H9 (cell line): ENCODE measurements at regions not wholly inside any gene's neighbourhood (a gene's known extent, or its start where the extent isn't known, plus 50 kb on each side); places are given as distances from the start of the nearest gene placed in this dataset.

Experiments
- DNase-seq: peaks from one replicate; pipeline ENCODE4 v3.0.0-alpha.2; 2017
- H2AFZ ChIP-seq: one replicate; pipeline ENCODE4 v1.6.1; 2013; ENCODE audit warnings: mild to moderate bottlenecking, low read length, control low read depth, moderate library complexity
- H2AK5ac ChIP-seq: 2 replicates; pipeline ENCODE4 v1.6.1; 2013; ENCODE audit warnings: low read length, control low read depth, mixed read lengths; ENCODE audit not compliant: insufficient read length
- H2BK120ac ChIP-seq: one replicate; pipeline ENCODE4 v1.6.1; 2013; ENCODE audit warnings: low read depth, mild to moderate bottlenecking, low read length, control low read depth, inconsistent platforms; ENCODE audit not compliant: poor library complexity, severe bottlenecking
- H2BK12ac ChIP-seq: 2 replicates; pipeline ENCODE4 v1.6.1; 2013; ENCODE audit warnings: low read length, control low read depth, mixed read lengths, low read depth; ENCODE audit not compliant: insufficient read length
- H2BK15ac ChIP-seq: 2 replicates; pipeline ENCODE4 v1.6.1; 2013; ENCODE audit warnings: low read depth, low read length, control low read depth
- H2BK20ac ChIP-seq: one replicate; pipeline ENCODE4 v1.6.1; 2013; ENCODE audit warnings: low read depth, mild to moderate bottlenecking, low read length, control low read depth, inconsistent platforms; ENCODE audit not compliant: poor library complexity, severe bottlenecking
- H2BK5ac ChIP-seq: 2 replicates; pipeline ENCODE4 v1.6.1; 2013; ENCODE audit warnings: low read length, control low read depth, mixed read lengths; ENCODE audit not compliant: insufficient read length
- H3K14ac ChIP-seq: 2 replicates; pipeline ENCODE4 v1.6.1; 2013; ENCODE audit warnings: low read length, control low read depth; ENCODE audit not compliant: insufficient read depth
- H3K18ac ChIP-seq: 2 replicates; pipeline ENCODE4 v1.6.1; 2013; ENCODE audit warnings: low read depth, mild to moderate bottlenecking, mixed read lengths, low read length, control low read depth; ENCODE audit not compliant: insufficient read length
- H3K23ac ChIP-seq: 2 replicates; pipeline ENCODE4 v1.6.1; 2013; ENCODE audit warnings: low read length, control low read depth, mixed read lengths, low read depth; ENCODE audit not compliant: insufficient read length
- H3K23me2 ChIP-seq: 2 replicates; pipeline ENCODE4 v1.6.1; 2013; ENCODE audit warnings: low read depth, mild to moderate bottlenecking, mixed read lengths, low read length, control low read depth; ENCODE audit not compliant: insufficient read length, poor library complexity, severe bottlenecking
- H3K27ac ChIP-seq: 2 replicates; pipeline ENCODE4 v1.5.1; 2013; ENCODE audit warnings: low read length, control low read depth, mixed read lengths, low read depth; ENCODE audit not compliant: insufficient read length
- H3K27me3 ChIP-seq: 2 replicates; pipeline ENCODE4 v1.6.1; 2013; ENCODE audit warnings: low read length, control low read depth, inconsistent platforms; ENCODE audit not compliant: insufficient read depth
- H3K4ac ChIP-seq: 2 replicates; pipeline ENCODE4 v1.6.1; 2013; ENCODE audit warnings: low read depth, mild to moderate bottlenecking, control low read depth, inconsistent platforms, low read length, moderate library complexity
- H3K4me1 ChIP-seq: 2 replicates; pipeline ENCODE4 v1.6.1; 2013; ENCODE audit warnings: low read length, control low read depth, inconsistent platforms; ENCODE audit not compliant: insufficient read depth
- H3K4me2 ChIP-seq: 2 replicates; pipeline ENCODE4 v1.6.1; 2013; ENCODE audit warnings: low read length, control low read depth, mixed read lengths; ENCODE audit not compliant: insufficient read length, insufficient read depth
- H3K56ac ChIP-seq: 2 replicates; pipeline ENCODE4 v1.6.1; 2013; ENCODE audit warnings: low read depth, mild to moderate bottlenecking, mixed read lengths, low read length, control low read depth; ENCODE audit not compliant: insufficient read length
- H3K79me1 ChIP-seq: 2 replicates; pipeline ENCODE4 v1.6.1; 2013; ENCODE audit warnings: low read depth, mild to moderate bottlenecking, moderate library complexity, low read length, control low read depth, inconsistent platforms; ENCODE audit not compliant: insufficient read depth, poor library complexity, severe bottlenecking
- H3K79me2 ChIP-seq: 2 replicates; pipeline ENCODE4 v1.6.1; 2013; ENCODE audit warnings: low read length, control low read depth, inconsistent platforms; ENCODE audit not compliant: insufficient read depth
- H3K9ac ChIP-seq: 2 replicates; pipeline ENCODE4 v1.6.1; 2013; ENCODE audit warnings: low read length, control low read depth, mixed read lengths; ENCODE audit not compliant: insufficient read length; ENCODE audit errors: extremely low read depth
- H3K9me3 ChIP-seq: one replicate; pipeline ENCODE4 v1.6.1; 2013; ENCODE audit warnings: low read depth, low read length, inconsistent platforms; ENCODE audit not compliant: control insufficient read depth
- H3T11ph ChIP-seq: one replicate; pipeline ENCODE4 v1.6.1; 2013; ENCODE audit warnings: mild to moderate bottlenecking, low read length, control low read depth, inconsistent platforms
- H4K20me1 ChIP-seq: one replicate; pipeline ENCODE4 v1.6.1; 2013; ENCODE audit not compliant: control insufficient read depth, insufficient read length, insufficient read depth
- H4K5ac ChIP-seq: 2 replicates; pipeline ENCODE4 v1.6.1; 2013; ENCODE audit warnings: low read depth, mild to moderate bottlenecking, mixed read lengths, low read length, control low read depth; ENCODE audit not compliant: insufficient read length
- H4K8ac ChIP-seq: replicated peaks from 2 replicates; pipeline ENCODE4 v1.6.1; 2013; ENCODE audit warnings: low read length, control low read depth, mixed read lengths, low read depth; ENCODE audit not compliant: insufficient read length
- H4K91ac ChIP-seq: 2 replicates; pipeline ENCODE4 v1.6.1; 2013; ENCODE audit warnings: low read depth, mild to moderate bottlenecking, moderate library complexity, mixed read lengths, low read length, control low read depth; ENCODE audit not compliant: insufficient read length
- H3K27ac Mint-ChIP-seq, 3 experiments: 2 replicates in 2 of 3; 3 replicates in 1 of 3; pipeline ENCODE4 v1.8.0; 2020 to 2021; ENCODE audit warnings: mixed read lengths in 3 of 3, mild to moderate bottlenecking in 1 of 3, moderate library complexity in 1 of 3
- H3K27me3 Mint-ChIP-seq: 2 replicates; pipeline ENCODE4 v1.8.0; 2021; ENCODE audit warnings: low read depth, mild to moderate bottlenecking, moderate library complexity, mixed read lengths
- H3K36me3 Mint-ChIP-seq, 3 experiments: 2 replicates in 2 of 3; 3 replicates in 1 of 3; pipeline ENCODE4 v1.8.0; 2020 to 2021; ENCODE audit warnings: low read depth in 3 of 3, mixed read lengths in 3 of 3; ENCODE audit not compliant: insufficient read depth in 1 of 3
- H3K4me1 Mint-ChIP-seq, 2 experiments: 2 replicates each; pipeline ENCODE4 v1.8.0; 2020; ENCODE audit warnings: mixed read lengths in 2 of 2
- H3K4me3 Mint-ChIP-seq, 2 experiments: 2 replicates in 1 of 2; 3 replicates in 1 of 2; pipeline ENCODE4 v1.8.0; 2020 to 2021; ENCODE audit warnings: mild to moderate bottlenecking in 2 of 2, mixed read lengths in 2 of 2, moderate library complexity in 1 of 2
- H3K9me3 Mint-ChIP-seq, 2 experiments: 2 replicates in 1 of 2; 3 replicates in 1 of 2; pipeline ENCODE4 v1.8.0; 2020; ENCODE audit warnings: mild to moderate bottlenecking in 2 of 2, mixed read lengths in 2 of 2, moderate library complexity in 1 of 2
- WGBS: extraction: QIAGEN DNeasy Blood & Tissue Kit; methylation state at CpG from one replicate; pipeline ENCODE4 v1.1.7; 2013; ENCODE audit warnings: missing lambda C conversion rate, low lambda C conversion rate, mixed read lengths; ENCODE audit not compliant: insufficient read length; ENCODE audit errors: extremely low coverage; 5-methylcytosine and 5-hydroxymethylcytosine counted together
- TF ChIP-seq, protein P1 (sequence below): fragments of 200-600 bp; sonication (generic); conservative IDR thresholded peaks from 3 replicates; pipeline ENCODE4 v1.8.0; 2021; ENCODE audit warnings: antibody characterized with exemption, mild to moderate bottlenecking

DNA sequence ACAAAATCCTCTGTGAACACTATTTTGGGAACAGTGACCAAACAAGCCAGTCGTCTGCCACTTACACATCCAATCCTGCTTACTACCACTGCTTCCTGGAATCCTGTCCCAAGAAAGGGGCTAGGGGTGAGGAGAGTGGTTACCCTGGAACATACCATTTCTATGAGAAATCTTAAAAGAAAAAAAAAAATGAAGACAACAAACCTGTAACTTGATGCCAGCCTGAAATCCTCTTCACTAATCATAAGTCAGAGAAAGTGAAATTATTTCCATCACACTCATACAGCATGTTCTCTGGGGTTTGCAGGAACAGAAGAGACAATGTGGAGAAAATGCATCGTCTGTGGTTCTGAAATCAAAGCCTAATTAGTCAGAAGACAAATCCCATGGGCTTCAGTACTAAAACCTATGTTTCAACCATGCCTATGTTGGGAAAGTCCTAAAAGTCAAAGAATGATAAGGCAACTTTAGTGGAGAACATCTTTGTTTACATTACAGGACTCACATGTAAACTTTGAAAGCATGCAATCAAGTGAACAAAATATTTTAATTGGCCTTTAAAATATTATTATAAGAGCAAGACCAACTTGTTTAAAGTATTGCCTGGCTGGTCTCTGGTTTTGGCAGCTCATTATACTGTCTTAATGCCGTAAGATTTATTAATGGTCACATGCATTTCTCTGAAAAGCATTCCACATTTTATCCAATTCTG lies 220.7 kb downstream of the LTN1 start:
- no peak overlapping the region for H2BK20ac ChIP-seq
- H2BK15ac ChIP-seq, result no peak overlapping the region
- TF ChIP-seq, protein P1, sequence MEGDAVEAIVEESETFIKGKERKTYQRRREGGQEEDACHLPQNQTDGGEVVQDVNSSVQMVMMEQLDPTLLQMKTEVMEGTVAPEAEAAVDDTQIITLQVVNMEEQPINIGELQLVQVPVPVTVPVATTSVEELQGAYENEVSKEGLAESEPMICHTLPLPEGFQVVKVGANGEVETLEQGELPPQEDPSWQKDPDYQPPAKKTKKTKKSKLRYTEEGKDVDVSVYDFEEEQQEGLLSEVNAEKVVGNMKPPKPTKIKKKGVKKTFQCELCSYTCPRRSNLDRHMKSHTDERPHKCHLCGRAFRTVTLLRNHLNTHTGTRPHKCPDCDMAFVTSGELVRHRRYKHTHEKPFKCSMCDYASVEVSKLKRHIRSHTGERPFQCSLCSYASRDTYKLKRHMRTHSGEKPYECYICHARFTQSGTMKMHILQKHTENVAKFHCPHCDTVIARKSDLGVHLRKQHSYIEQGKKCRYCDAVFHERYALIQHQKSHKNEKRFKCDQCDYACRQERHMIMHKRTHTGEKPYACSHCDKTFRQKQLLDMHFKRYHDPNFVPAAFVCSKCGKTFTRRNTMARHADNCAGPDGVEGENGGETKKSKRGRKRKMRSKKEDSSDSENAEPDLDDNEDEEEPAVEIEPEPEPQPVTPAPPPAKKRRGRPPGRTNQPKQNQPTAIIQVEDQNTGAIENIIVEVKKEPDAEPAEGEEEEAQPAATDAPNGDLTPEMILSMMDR, result no peak
- no peak overlapping the region for H2BK5ac ChIP-seq
- peaks cover 4 to 7% of the 10 kb centered on the region in 2 experiments for H3K9me3 Mint-ChIP-seq
- no peak overlapping the region for H3K4me3 Mint-ChIP-seq
- no peaks in the 10 kb centered on the region for H3K4me1 ChIP-seq
- no peak overlapping the region; a peak in 1 of 7 replicates for H3K27ac Mint-ChIP-seq
- no peak for DNase-seq
- H3K9ac ChIP-seq, result no peak overlapping the region
- no peak overlapping the region for H2BK12ac ChIP-seq
- H3K23ac ChIP-seq, result no peak overlapping the region
- H3K4me2 ChIP-seq, result no peak overlapping the region
- H3K79me1 ChIP-seq, result no peaks in the 10 kb centered on the region
- H3K27me3 ChIP-seq, result no peaks in the 10 kb centered on the region
- H2AK5ac ChIP-seq, result no peak overlapping the region
- H4K20me1 ChIP-seq, result no peaks in the 10 kb centered on the region
- no peaks in the 10 kb centered on the region for H3K4me1 Mint-ChIP-seq
- H3K27ac ChIP-seq, result no peak overlapping the region
- peaks cover 0 to 5% (median 0%) of the 10 kb centered on the region in 3 experiments; a peak in 2 of 7 replicates for H3K36me3 Mint-ChIP-seq
- H3K27me3 Mint-ChIP-seq, result no peaks in the 10 kb centered on the region
- H3K4ac ChIP-seq, result no peak overlapping the region
- no peak overlapping the region for H3K18ac ChIP-seq
- no peak overlapping the region for H4K5ac ChIP-seq
- no peak overlapping the region for H2AFZ ChIP-seq
- no peak overlapping the region for H2BK120ac ChIP-seq
- H3K14ac ChIP-seq, result no peak overlapping the region
- no peaks in the 10 kb centered on the region for H3K9me3 ChIP-seq
- H4K91ac ChIP-seq, result no peak overlapping the region
- no peaks in the 10 kb centered on the region for H3K79me2 ChIP-seq
- no CpG with 5 or more reads among the region's 3 CpGs for WGBS
- H3K23me2 ChIP-seq, result no peaks in the 10 kb centered on the region
- no peak overlapping the region for H4K8ac ChIP-seq
- H3K56ac ChIP-seq, result no peak overlapping the region
- no peak overlapping the region for H3T11ph ChIP-seq
